Frontal cortex (tissue), 3 donors: ENCODE measurements at regions not wholly inside any gene's neighbourhood (a gene's known extent, or its start where the extent isn't known, plus 50 kb on each side); places are given as distances from the start of the nearest gene placed in this dataset.

Source experiments
- DNase-seq, 2 donors: peaks; one replicate each; pipeline ENCODE4 v3.0.0; 2012; ENCODE audit warnings: low spot score in 2 of 2
- FAIRE-seq: peaks from 2 replicates; lab custom pipeline; 2012; peaks lifted over from hg19 to GRCh38; lab: Jason Lieb, UNC
- donor health status: control.
- donor health status: control.
- donor health status: control.

- DNase-seq: no peak
- FAIRE-seq: no peak
These were observed 553.9 kb upstream of the ARGLU1 start for GRCh38 chr13:107121793-107122192.

- DNase-seq: no peak
- no peak for FAIRE-seq
These were observed 552.3 kb upstream of the ARGLU1 start for GRCh38 chr13:107119989-107120881.

- DNase-seq: no peak
- no peak for FAIRE-seq
These were observed 550.6 kb upstream of the ARGLU1 start for GRCh38 chr13:107118506-107118905.

DNA sequence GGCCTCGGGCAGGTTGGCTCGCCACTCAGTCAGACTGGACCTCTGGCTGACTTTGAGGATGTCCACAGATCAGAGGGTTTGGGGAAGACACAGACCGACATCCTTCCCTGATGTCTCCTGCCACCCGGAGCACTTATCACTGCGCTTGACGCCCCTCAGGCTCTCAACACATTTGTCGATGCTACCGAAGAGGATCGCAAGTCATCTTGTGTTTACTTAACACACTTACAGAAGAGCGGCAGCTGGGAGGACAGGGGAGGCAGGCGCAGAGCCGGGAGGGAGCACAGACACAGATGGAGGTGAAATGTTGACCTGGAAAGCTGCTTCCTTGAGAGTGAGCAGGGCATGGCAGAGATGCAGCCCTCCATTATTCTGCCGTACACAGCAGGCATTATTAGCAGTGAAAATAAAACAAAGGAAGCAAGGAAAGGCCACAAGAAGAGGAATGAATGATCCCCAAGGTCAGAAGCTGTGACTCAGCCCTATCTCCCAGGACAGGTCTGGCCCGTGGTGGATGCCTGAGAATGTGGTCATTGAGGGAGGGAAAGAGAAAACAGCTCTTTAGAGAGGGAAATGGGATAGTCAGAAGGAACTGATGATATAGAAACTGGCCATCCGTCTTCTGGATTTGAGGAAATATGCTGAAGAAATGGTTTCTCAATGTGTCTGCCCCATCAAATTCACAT is 549.5 kb upstream of the ARGLU1 start:
- FAIRE-seq: no peak
- no peak for DNase-seq

DNA sequence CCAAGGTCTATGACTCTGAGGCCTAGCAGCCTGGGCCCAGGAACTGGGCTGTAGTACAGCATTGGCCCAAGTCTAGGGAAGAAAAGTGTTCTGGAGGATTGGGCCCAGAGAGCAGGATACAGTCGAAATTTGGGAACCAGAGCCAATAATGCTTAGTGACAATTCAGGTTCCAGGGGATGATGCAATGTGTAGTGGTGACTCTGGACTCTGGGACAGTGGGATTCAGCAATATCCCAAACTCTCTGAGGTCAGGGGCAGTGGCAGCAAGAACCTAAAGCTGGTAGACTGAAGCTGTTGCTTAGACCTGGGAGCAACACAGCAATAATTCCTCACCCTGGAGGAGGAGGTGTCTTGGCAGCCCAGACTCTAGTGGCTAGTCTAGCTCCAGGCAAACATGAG is 545.5 kb upstream of the ARGLU1 start:
- DNase-seq: no peak
- no peak for FAIRE-seq

- no peak for DNase-seq
- FAIRE-seq: no peak
These were observed 543.3 kb upstream of the ARGLU1 start for GRCh38 chr13:107111248-107111647.

DNA sequence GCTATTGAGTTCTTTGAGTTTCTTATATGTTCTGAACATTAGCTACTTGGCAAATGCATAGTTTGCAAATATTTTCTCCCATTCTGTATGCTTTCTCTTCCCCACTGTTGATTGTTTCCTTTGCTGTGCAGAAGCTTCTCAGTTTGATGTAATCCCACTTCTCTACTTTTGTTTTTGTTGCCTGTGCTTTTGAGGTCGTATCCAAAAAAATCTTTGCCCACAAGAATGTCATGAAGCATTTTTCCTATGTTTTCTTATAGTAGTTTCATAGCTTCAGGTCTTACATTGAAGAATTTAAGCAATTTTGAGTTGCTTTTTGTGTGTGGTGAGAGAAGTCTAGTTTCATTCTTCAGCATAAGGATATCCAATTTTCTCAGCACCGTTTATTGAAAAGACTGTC is 536.7 kb upstream of the ARGLU1 start:
- no peak for DNase-seq
- no peak for FAIRE-seq

GRCh38 chr13:107102676-107103075 is 534.7 kb upstream of the ARGLU1 start:
- DNase-seq (no peak), FAIRE-seq (no peak)

DNA sequence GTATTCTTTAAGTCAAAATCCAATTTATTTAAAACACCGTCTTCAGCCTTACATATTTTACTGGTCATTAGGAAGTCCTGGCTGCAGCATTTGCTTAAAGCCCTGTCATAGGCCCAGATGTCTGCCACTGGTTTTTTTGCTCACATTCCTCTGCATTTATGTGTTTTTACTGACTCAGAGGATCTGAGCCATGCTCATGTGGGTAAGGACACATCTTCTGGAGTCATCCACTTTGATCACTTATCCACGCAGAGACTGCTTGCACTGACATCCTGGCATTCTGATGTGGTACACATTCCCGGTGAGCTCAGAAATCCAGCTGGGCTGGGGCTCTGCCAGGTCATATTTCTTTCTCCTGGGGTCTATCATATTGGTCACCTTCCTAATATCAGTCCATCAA is 531.7 kb upstream of the ARGLU1 start:
- DNase-seq (no peak), FAIRE-seq (no peak)

GRCh38 chr13:107097916-107098315 is 530.0 kb upstream of the ARGLU1 start:
- DNase-seq: no peak
- FAIRE-seq: no peak

DNA sequence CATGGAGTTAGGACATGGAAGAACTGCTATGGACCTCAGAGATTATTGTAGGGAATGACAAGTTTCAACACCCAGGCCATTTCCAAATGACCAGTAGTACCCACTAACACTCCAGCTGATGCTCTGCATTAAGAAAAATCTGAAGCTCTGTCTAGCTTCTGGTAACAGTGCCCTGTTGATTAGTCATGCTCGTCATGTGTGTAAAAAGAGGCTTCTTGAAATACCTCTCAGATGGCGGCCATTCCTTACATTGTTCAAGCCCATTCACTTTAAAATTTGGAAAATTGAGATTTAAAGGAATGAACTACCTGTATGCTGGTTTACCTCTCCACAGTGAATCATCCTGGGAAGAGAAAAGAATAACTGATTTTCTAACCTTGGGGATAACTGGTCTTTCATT is 527.9 kb upstream of the ARGLU1 start:
- FAIRE-seq (no peak), DNase-seq (no peak)

GRCh38 chr13:107091861-107092260 is 523.9 kb upstream of the ARGLU1 start:
- no peak for FAIRE-seq

DNA sequence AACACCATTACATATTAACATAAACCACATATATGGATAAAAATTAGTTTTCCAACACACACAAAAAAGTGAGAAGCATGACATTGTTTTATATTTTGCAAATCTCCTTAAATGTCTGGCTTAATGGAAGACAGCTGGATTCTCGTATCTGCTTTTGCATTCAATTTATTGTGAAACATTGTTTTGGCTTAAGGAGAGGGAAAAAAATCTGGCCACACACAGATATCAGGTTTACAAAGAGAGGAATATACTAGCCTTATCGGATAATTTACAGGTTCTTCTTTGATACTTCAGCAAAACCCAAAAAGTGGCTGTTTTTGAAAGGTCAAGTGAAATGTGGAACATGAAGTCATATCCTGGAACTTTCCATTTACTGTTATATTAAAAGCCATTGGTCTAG is 523.5 kb upstream of the ARGLU1 start:
- DNase-seq: no peak
- no peak for FAIRE-seq

More at GRCh38 chr13:107091861-107092260, 523.9 kb upstream of the ARGLU1 start:
- no peak for DNase-seq

GRCh38 chr13:107088061-107088460 is 520.1 kb upstream of the ARGLU1 start:
- DNase-seq: no peak
- FAIRE-seq: no peak

DNA sequence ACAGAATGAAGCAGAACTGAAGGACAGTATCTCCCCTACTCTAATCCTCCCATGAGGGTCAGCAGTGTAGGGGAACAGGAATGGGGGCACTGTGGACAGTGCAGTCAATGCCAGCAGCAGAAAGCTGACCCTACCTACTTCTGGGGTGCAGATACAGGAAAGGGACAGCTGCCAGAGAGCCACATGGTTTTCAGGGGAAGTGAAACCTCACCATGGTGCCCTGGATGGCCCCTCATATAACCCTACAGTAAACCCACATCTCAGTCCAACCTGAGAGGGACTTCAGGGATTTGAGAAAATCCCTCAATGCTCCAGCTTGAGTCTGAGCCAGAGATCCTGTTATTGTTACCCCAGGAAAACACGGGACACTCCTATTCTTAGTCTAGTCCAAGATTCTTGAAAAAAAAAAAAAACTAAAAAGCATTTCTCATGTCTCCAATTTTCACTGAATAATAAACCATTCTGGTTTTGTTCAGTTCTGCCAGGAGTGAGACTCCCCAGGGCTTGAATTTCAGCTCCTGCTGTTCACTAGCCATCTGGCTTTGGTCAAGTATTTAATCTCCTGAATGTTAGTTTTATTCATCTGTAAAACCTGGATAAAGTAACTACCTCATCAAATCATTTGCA is 511.6 kb upstream of the ARGLU1 start:
- DNase-seq: no peak
- FAIRE-seq: no peak

DNA sequence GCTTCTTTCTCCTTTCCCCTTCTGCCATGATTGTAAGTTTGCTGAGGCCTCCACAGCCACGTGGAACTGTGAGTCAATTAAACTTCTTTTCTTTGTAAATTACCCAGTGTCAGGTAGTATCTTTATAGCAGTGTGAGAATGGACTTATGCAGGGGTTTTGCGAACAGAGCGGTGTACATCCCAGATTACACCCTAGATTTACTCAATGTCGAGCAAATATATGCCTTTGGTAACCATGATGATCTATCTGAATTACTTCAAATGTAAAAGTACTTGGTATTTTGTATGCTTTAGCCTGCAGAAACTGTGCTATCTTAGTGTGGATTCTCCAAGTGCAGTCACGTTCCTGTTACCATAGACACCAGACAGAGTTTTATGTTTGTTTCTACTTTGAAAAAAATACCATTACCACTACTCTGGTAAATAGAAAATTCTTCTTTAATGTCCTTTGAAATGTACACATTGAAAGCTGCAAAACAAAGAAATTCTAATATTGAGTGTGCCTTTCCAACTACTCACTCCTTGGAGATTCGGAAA is 510.4 kb upstream of the ARGLU1 start:
- DNase-seq (no peak), FAIRE-seq (no peak)

DNA sequence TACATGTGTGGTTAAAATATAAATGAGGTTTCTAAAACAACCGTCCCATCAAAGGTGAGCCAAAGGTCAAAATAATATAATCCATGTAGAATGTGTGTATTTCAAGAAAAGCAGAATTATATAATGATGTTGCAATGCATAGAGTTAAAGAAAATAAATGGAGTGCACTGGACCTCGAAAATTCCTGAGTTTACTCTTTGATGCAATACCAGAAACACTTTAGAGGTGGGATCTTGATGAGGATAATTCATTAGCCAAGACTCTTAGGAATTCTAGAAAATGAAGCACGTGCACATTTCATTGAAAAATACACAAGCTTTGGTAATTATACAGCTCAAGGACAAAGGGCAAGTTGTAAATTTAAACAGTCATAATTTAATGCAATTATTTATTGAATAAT is 508.9 kb upstream of the ARGLU1 start:
- DNase-seq: no peak
- FAIRE-seq: no peak

GRCh38 chr13:107075576-107075975 is 507.6 kb upstream of the ARGLU1 start:
- FAIRE-seq: no peak
- no peak for DNase-seq

- no peak for FAIRE-seq
These were observed 502.9 kb upstream of the ARGLU1 start for GRCh38 chr13:107070792-107071191.

GRCh38 chr13:107069108-107069776 is 501.3 kb upstream of the ARGLU1 start:
- DNase-seq (no peak), FAIRE-seq (no peak)

More at GRCh38 chr13:107070792-107071191, 502.9 kb upstream of the ARGLU1 start:
- no peak for DNase-seq
